ENCODE measurements at regions not wholly inside any gene's neighbourhood (a gene's known extent, or its start where the extent isn't known, plus 50 kb on each side); places are given as distances from the start of the nearest gene placed in this dataset.

GRCh38 chr1:115411371-115412063 is 73.5 kb upstream of the NGF start:
- H3K4me3 ChIP-seq (ENCODE audit: low read depth, low read length), result no peak overlapping the region
- DNase-seq (ENCODE audit: low read depth), result peak; percentile 98
- TF ChIP-seq, protein P1, sequence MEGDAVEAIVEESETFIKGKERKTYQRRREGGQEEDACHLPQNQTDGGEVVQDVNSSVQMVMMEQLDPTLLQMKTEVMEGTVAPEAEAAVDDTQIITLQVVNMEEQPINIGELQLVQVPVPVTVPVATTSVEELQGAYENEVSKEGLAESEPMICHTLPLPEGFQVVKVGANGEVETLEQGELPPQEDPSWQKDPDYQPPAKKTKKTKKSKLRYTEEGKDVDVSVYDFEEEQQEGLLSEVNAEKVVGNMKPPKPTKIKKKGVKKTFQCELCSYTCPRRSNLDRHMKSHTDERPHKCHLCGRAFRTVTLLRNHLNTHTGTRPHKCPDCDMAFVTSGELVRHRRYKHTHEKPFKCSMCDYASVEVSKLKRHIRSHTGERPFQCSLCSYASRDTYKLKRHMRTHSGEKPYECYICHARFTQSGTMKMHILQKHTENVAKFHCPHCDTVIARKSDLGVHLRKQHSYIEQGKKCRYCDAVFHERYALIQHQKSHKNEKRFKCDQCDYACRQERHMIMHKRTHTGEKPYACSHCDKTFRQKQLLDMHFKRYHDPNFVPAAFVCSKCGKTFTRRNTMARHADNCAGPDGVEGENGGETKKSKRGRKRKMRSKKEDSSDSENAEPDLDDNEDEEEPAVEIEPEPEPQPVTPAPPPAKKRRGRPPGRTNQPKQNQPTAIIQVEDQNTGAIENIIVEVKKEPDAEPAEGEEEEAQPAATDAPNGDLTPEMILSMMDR (conservative IDR thresholded peaks at IDR 0.05; ENCODE audit: low read depth, low read length), result no peak

DNA sequence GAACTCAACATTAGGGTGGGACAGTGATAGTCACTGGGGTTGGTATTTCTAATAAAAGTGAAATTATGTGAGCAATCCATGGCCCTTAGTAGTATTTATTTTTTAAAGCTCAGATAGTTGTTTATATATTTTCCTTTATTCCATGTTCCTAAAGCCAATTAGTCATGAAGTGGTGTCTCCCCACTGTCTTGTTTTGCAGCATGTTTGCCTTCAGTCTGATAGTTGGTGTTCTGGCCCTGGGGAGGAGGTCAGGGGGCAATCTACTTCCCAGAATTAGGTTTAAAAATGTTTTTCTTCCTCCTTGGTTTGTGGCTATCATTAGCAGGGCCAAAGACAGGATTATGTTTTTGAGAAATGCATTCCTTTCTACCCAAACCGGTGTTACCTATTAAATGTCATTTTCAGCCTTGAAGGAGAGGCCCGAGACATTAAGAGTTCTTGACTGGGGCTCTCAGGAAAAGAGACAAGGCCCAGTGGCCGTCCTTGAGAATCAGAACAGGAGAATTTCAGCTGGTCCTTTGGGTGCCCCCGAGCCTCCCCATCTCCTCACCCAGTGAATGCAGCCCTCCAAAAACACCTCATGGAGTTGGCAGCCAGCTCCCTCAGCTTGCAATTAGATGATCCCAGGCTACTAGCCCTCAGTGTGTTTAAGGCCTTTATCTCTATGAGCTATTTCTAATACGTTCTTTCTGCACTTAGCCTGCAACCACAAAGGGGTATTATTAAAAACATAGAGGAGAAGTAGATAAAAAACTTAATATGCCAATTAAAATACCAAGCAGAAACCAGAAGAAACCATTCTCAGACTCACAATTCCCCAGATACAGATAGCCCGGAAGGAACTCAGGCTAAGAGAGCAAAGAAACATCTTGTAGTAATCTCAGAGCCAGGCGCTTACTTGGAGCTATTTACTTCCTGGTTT is 71.3 kb upstream of the NGF start:
- TF ChIP-seq, protein P1 (conservative IDR thresholded peaks at IDR 0.05; ENCODE audit: low read depth, low read length), result no peak
- DNase-seq (ENCODE audit: low read depth), result no peak
- no peak overlapping the region for H3K4me3 ChIP-seq (ENCODE audit: low read depth, low read length)

DNA sequence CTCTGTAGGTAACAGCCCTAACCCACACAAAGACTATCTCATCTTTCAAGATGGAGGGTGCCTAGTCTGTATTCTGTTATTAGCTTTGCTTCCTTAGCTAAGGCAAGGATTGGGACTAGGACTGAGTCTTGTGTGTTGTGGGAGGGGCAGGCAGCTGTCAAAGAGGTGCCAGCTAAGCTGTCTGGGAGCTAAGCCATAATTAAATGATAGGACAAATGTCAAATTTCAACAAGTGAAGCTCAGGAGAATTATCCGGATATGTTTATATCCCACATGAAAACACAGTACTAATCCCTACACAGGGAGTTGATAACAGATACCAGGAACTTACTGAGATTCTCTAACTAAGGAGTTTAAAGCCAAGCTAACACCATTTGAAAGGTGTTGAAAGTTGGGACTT is 70.5 kb upstream of the NGF start:
- TF ChIP-seq, protein P1 (conservative IDR thresholded peaks at IDR 0.05; ENCODE audit: low read depth, low read length), result no peak

DNA sequence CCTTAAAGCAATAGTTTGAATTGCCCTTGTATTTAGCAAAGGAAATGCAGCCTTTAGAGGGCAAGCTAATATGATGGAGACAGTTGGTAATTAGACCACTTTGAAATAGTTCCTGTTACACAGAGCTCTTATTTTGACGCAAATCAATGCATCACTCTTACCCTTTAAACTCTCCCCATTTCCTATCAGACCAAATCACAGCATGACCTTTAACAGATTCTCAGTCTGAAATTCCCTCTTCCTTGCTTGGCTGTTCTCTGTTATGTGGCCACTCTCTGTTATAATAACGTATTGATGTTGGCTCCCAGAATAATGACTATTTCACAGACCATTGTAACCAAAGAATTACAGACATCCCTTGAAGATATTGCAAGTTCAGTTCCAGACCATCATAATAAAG is 66.9 kb upstream of the NGF start:
- no peak for DNase-seq (ENCODE audit: low read depth)
- TF ChIP-seq, protein P1 (conservative IDR thresholded peaks at IDR 0.05; ENCODE audit: low read depth, low read length), result no peak
- H3K4me3 ChIP-seq (ENCODE audit: low read depth, low read length), result no peak overlapping the region

More for the DNA sequence above, 70.5 kb upstream of the NGF start:
- H3K4me3 ChIP-seq (ENCODE audit: low read depth, low read length), result no peak overlapping the region
- no peak for DNase-seq (ENCODE audit: low read depth)

GRCh38 chr1:115402753-115403184 is 64.7 kb upstream of the NGF start:
- no peak for DNase-seq (ENCODE audit: low read depth)
- TF ChIP-seq, protein P1 (conservative IDR thresholded peaks at IDR 0.05; ENCODE audit: low read depth, low read length), result no peak
- no peak overlapping the region for H3K4me3 ChIP-seq (ENCODE audit: low read depth, low read length)

GRCh38 chr1:115401676-115402075 is 63.6 kb upstream of the NGF start:
- no peak for DNase-seq (ENCODE audit: low read depth)
- TF ChIP-seq, protein P1 (conservative IDR thresholded peaks at IDR 0.05; ENCODE audit: low read depth, low read length), result no peak
- H3K4me3 ChIP-seq (ENCODE audit: low read depth, low read length), result no peak overlapping the region
